HepG2 (cell line): ENCODE measurements at regions not wholly inside any gene's neighbourhood (a gene's known extent, or its start where the extent isn't known, plus 50 kb on each side); places are given as distances from the start of the nearest gene placed in this dataset.
A peak's percentile ranks its signal among the peaks of the same experiment; 100 is the strongest.

Experiments used
- AHDC1 ChIP-seq: sonication (generic); formaldehyde crosslinking; IDR thresholded peaks from 2 replicates; pipeline ENCODE4 v1.5.1; 2020; ENCODE audit warnings: mild to moderate bottlenecking, missing genetic modification reagents, borderline replicate concordance
- ARID3A ChIP-seq: IDR thresholded peaks from 2 replicates; pipeline ENCODE4 v1.6.1; 2012; ENCODE audit warnings: low read depth, low read length, improper control_type of control experiment
- BCL6 ChIP-seq: IDR thresholded peaks from 2 replicates; pipeline ENCODE4 v1.6.1; 2016; ENCODE audit warnings: missing genetic modification reagents, missing compliant biosample characterization
- DRAP1 ChIP-seq: IDR thresholded peaks from 2 replicates; pipeline ENCODE4 v1.6.1; 2016; ENCODE audit warnings: missing genetic modification reagents, missing compliant biosample characterization
- FOXA3 ChIP-seq: IDR thresholded peaks from 2 replicates; pipeline ENCODE4 v1.6.1; 2016; ENCODE audit warnings: missing genetic modification reagents, missing compliant biosample characterization
- HNF1A ChIP-seq, 2 experiments: sonication (generic) in 1 of 2; formaldehyde crosslinking in 1 of 2; IDR thresholded peaks; 2 replicates each; pipeline versions ENCODE4 v1.4.0 to v1.6.1; 2016 to 2020; ENCODE audit warnings: borderline replicate concordance in 1 of 2, low read depth in 1 of 2, mild to moderate bottlenecking in 1 of 2, missing genetic modification reagents in 1 of 2
- HNF1B ChIP-seq: sonication (generic); formaldehyde crosslinking; IDR thresholded peaks from 2 replicates; pipeline ENCODE4 v1.5.1; 2020; ENCODE audit warnings: mild to moderate bottlenecking, moderate library complexity, missing genetic modification reagents
- HNF4A ChIP-seq: sonication (generic); formaldehyde crosslinking; IDR thresholded peaks from 2 replicates; pipeline ENCODE4 v1.4.0; 2020; ENCODE audit warnings: missing genetic modification reagents
- SOX6 ChIP-seq, 2 experiments: fragments of 450-650 bp in 1 of 2; sonication (generic) in 1 of 2; formaldehyde crosslinking in 1 of 2; IDR thresholded peaks; 2 replicates each; pipeline versions ENCODE4 v1.4.0 to v1.6.1; 2017 to 2020; ENCODE audit warnings: antibody characterized with exemption in 1 of 2, mild to moderate bottlenecking in 1 of 2, missing genetic modification reagents in 1 of 2
- XBP1 ChIP-seq: sonication (generic); formaldehyde crosslinking; IDR thresholded peaks from 2 replicates; pipeline ENCODE4 v1.5.0; 2020; ENCODE audit warnings: missing genetic modification reagents
- ZMYM3 ChIP-seq: sonication (generic); formaldehyde crosslinking; IDR thresholded peaks from 2 replicates; pipeline ENCODE4 v1.5.1; 2020; ENCODE audit warnings: mild to moderate bottlenecking, missing genetic modification reagents
- ZNF10 ChIP-seq: sonication (generic); formaldehyde crosslinking; IDR thresholded peaks from 2 replicates; pipeline ENCODE4 v1.4.0; 2020; ENCODE audit warnings: mild to moderate bottlenecking, low read depth, missing genetic modification reagents, borderline replicate concordance
- ZNF331 ChIP-seq: sonication (generic); formaldehyde crosslinking; IDR thresholded peaks from 2 replicates; pipeline ENCODE4 v1.4.0; 2020; ENCODE audit warnings: missing genetic modification reagents
- ZNF629 ChIP-seq: sonication (generic); formaldehyde crosslinking; conservative IDR thresholded peaks from 2 replicates; pipeline ENCODE4 v1.5.0; 2020; ENCODE audit warnings: missing genetic modification reagents
- ZNF781 ChIP-seq: sonication (generic); formaldehyde crosslinking; IDR thresholded peaks from 2 replicates; pipeline ENCODE4 v1.5.1; 2020; ENCODE audit warnings: borderline replicate concordance, mild to moderate bottlenecking, missing genetic modification reagents; ENCODE audit errors: not compliant biosample characterization

- TF ChIP-seq AHDC1 (peak; percentile 36; the same call in 1 of the 2 replicates), HNF1A (IDR thresholded peaks at IDR 0.05; ENCODE audit: low read depth) (peak; percentile 80), HNF1A (CRISPR knock-in tag; IDR thresholded peaks at IDR 0.05; ENCODE audit: borderline replicate concordance) (peak; percentile 85; the same call in 1 of the 2 replicates), HNF4A (CRISPR knock-in tag) (peak; percentile 84), ZNF629 (peak; percentile 97), ARID3A (0 out of 2 replicates have a peak, but pooled peaks have one; percentile 12), SOX6 (IDR thresholded peaks at IDR 0.05) (no peak), SOX6 (CRISPR knock-in tag; IDR thresholded peaks at IDR 0.05) (peak; percentile 71), ZMYM3 (CRISPR knock-in tag) (peak; percentile 83), ZNF331 (peak; percentile 56; the same call in 1 of the 2 replicates), FOXA3 (CRISPR knock-in tag) (0 out of 2 replicates have a peak, but pooled peaks have one; percentile 24), ZNF781 (peak; percentile 37), BCL6 (CRISPR knock-in tag) (peak; percentile 42; the same call in 1 of the 2 replicates), ZNF10 (CRISPR knock-in tag) (no peak), XBP1 (CRISPR knock-in tag) (no peak), DRAP1 (CRISPR knock-in tag) (0 out of 2 replicates have a peak, but pooled peaks have one; percentile 11), HNF1B (peak; percentile 27; the same call in 1 of the 2 replicates)
These were observed 417.0 kb downstream of the MAN2A1 start (continued) for GRCh38 chr5:110106750-110107149.
